ENCODE measurements at regions not wholly inside any gene's neighbourhood (a gene's known extent, or its start where the extent isn't known, plus 50 kb on each side); places are given as distances from the start of the nearest gene placed in this dataset.

- no peak for DNase-seq (ENCODE audit: low read depth, low spot score)
These were observed 447.8 kb downstream of the USP25 start for GRCh38 chr21:16177532-16177931.

- DNase-seq (ENCODE audit: low read depth, low spot score), result no peak
These were observed 450.0 kb downstream of the USP25 start for GRCh38 chr21:16179773-16180172.

- DNase-seq (ENCODE audit: low read depth, low spot score), result no peak
These were observed 450.8 kb downstream of the USP25 start for GRCh38 chr21:16180614-16181013.

- no peak for DNase-seq (ENCODE audit: low read depth, low spot score)
These were observed 451.2 kb downstream of the USP25 start for GRCh38 chr21:16181018-16181417.

GRCh38 chr21:16185766-16186165 lies 456.0 kb downstream of the USP25 start:
- no peak for DNase-seq (ENCODE audit: low read depth, low spot score)

GRCh38 chr21:16186742-16187141 lies 457.0 kb downstream of the USP25 start:
- no peak for DNase-seq (ENCODE audit: low read depth, low spot score)

GRCh38 chr21:16187603-16188301 lies 458.0 kb downstream of the USP25 start:
- no peak for DNase-seq (ENCODE audit: low read depth, low spot score)

GRCh38 chr21:16192902-16193301 lies 463.1 kb downstream of the USP25 start:
- no peak for DNase-seq (ENCODE audit: low read depth, low spot score)

- no peak for DNase-seq (ENCODE audit: low read depth, low spot score)
These were observed 463.8 kb downstream of the USP25 start for GRCh38 chr21:16193496-16194094.

- peak; percentile 23 for DNase-seq (ENCODE audit: low read depth, low spot score)
These were observed 464.5 kb downstream of the USP25 start for GRCh38 chr21:16194095-16194787.

- no peak for DNase-seq (ENCODE audit: low read depth, low spot score)
These were observed 465.2 kb downstream of the USP25 start for GRCh38 chr21:16194788-16195537.

- no peak for DNase-seq (ENCODE audit: low read depth, low spot score)
These were observed 465.7 kb downstream of the USP25 start for GRCh38 chr21:16195538-16195910.

- DNase-seq (ENCODE audit: low read depth, low spot score), result no peak
These were observed 466.2 kb downstream of the USP25 start for GRCh38 chr21:16196001-16196400.

GRCh38 chr21:16198546-16198945 lies 468.8 kb downstream of the USP25 start:
- DNase-seq (ENCODE audit: low read depth, low spot score), result no peak

- DNase-seq (ENCODE audit: low read depth, low spot score), result no peak
These were observed 469.8 kb downstream of the USP25 start for GRCh38 chr21:16199539-16199938.

- no peak for DNase-seq (ENCODE audit: low read depth, low spot score)
These were observed 471.9 kb downstream of the USP25 start for GRCh38 chr21:16201718-16202117.

- DNase-seq (ENCODE audit: low read depth, low spot score), result no peak
These were observed 475.7 kb downstream of the USP25 start for GRCh38 chr21:16205527-16205926.

- DNase-seq (ENCODE audit: low read depth, low spot score), result no peak
These were observed 481.8 kb downstream of the USP25 start for GRCh38 chr21:16211339-16212303.

- no peak for DNase-seq (ENCODE audit: low read depth, low spot score)
These were observed 483.7 kb downstream of the USP25 start for GRCh38 chr21:16213518-16213917.

- DNase-seq (ENCODE audit: low read depth, low spot score), result no peak
These were observed 485.4 kb downstream of the USP25 start for GRCh38 chr21:16215193-16215592.

- no peak for DNase-seq (ENCODE audit: low read depth, low spot score)
These were observed 485.9 kb downstream of the USP25 start for GRCh38 chr21:16215663-16216183.

All from iPS DF 19.7 (cell line).